MM.1S (cell line): ENCODE measurements at regions not wholly inside any gene's neighbourhood (a gene's known extent, or its start where the extent isn't known, plus 50 kb on each side); places are given as distances from the start of the nearest gene placed in this dataset.

Experiments used
- DNase-seq: peaks from one replicate; pipeline ENCODE4 v3.0.0-alpha.2; 2015
- H2AFZ ChIP-seq: fragments of 300-600 bp; sonication (generic); 2 replicates; pipeline ENCODE4 v1.6.0; 2016; ENCODE audit warnings: antibody characterized with exemption, low read length
- H3F3A ChIP-seq: fragments of 300-600 bp; sonication (generic); 2 replicates; pipeline ENCODE4 v1.6.1; 2016; ENCODE audit warnings: mild to moderate bottlenecking, antibody characterized with exemption, low read length, moderate library complexity, mixed read lengths; ENCODE audit not compliant: insufficient read depth
- H3K27ac ChIP-seq: fragments of 300-600 bp; sonication (generic); 2 replicates; pipeline ENCODE4 v1.5.1; 2016; ENCODE audit warnings: mild to moderate bottlenecking, low read length
- H3K27me3 ChIP-seq: fragments of 300-600 bp; sonication (generic); replicated peaks from 2 replicates; pipeline ENCODE4 v1.6.0; 2016; ENCODE audit warnings: low read length; ENCODE audit not compliant: insufficient read depth
- H3K36me3 ChIP-seq: fragments of 300-600 bp; sonication (generic); replicated peaks from 2 replicates; pipeline ENCODE4 v1.6.1; 2016; ENCODE audit warnings: mild to moderate bottlenecking, low read length, mixed read lengths; ENCODE audit not compliant: insufficient read depth
- H3K4me1 ChIP-seq: fragments of 300-600 bp; sonication (generic); 2 replicates; pipeline ENCODE4 v1.6.1; 2016; ENCODE audit warnings: low read length, mixed read lengths
- H3K4me2 ChIP-seq: fragments of 300-600 bp; sonication (generic); 2 replicates; pipeline ENCODE4 v1.6.0; 2016; ENCODE audit warnings: low read depth, low read length
- H3K4me3 ChIP-seq: fragments of 300-600 bp; sonication (generic); 2 replicates; pipeline ENCODE4 v1.5.1; 2016; ENCODE audit warnings: low read length, mixed read lengths
- H3K79me2 ChIP-seq: fragments of 300-600 bp; sonication (generic); 2 replicates; pipeline ENCODE4 v1.6.1; 2016; ENCODE audit warnings: mixed run types, low read length, mixed read lengths
- H3K9ac ChIP-seq: fragments of 300-600 bp; sonication (generic); 2 replicates; pipeline ENCODE4 v1.6.1; 2016; ENCODE audit warnings: low read length, mixed read lengths
- H3K9me2 ChIP-seq: fragments of 300-600 bp; sonication (generic); replicated peaks from 2 replicates; pipeline ENCODE4 v1.6.1; 2016; ENCODE audit warnings: mild to moderate bottlenecking, low read length, mixed read lengths; ENCODE audit not compliant: insufficient read depth
- H3K9me3 ChIP-seq: fragments of 300-600 bp; sonication (generic); replicated peaks from 2 replicates; pipeline ENCODE4 v1.6.1; 2016; ENCODE audit warnings: mild to moderate bottlenecking, low read length, mixed read lengths; ENCODE audit not compliant: insufficient read depth
- H4K20me1 ChIP-seq: fragments of 300-600 bp; sonication (generic); 2 replicates; pipeline ENCODE4 v1.6.1; 2016; ENCODE audit warnings: mild to moderate bottlenecking, low read length, moderate library complexity, mixed read lengths; ENCODE audit not compliant: insufficient read depth
- CTCF ChIP-seq: fragments of 300-600 bp; sonication (generic); IDR thresholded peaks from 2 replicates; pipeline ENCODE4 v1.5.1; 2016; ENCODE audit warnings: antibody characterized with exemption, low read length, mixed read lengths
- EZH2 ChIP-seq: fragments of 300-600 bp; sonication (generic); optimal IDR thresholded peaks from 2 replicates; pipeline ENCODE3; 2017; ENCODE audit warnings: low read depth, mild to moderate bottlenecking, antibody characterized with exemption, low read length, mixed read lengths
- EZH2phosphoT487 ChIP-seq: fragments of 300-600 bp; sonication (generic); IDR thresholded peaks from 2 replicates; pipeline ENCODE4 v1.6.1; 2018; ENCODE audit warnings: antibody characterized with exemption, low read length

GRCh38 chr12:131589966-131590365 lies 120.9 kb upstream of the SFSWAP start:
- no peaks in the 10 kb centered on the region for H3K79me2 ChIP-seq
- no peaks in the 10 kb centered on the region for H3K9me3 ChIP-seq
- TF ChIP-seq EZH2phosphoT487 (no peak), CTCF (no peak), EZH2 (no peak)
- H3F3A ChIP-seq = no peaks in the 10 kb centered on the region
- H3K4me2 ChIP-seq = no peak overlapping the region
- H3K4me3 ChIP-seq = no peak overlapping the region
- H3K36me3 ChIP-seq = no peaks in the 10 kb centered on the region
- H3K27ac ChIP-seq = no peak overlapping the region
- H3K9me2 ChIP-seq = no peaks in the 10 kb centered on the region
- no peaks in the 10 kb centered on the region for H4K20me1 ChIP-seq
- no peak overlapping the region for H2AFZ ChIP-seq
- H3K27me3 ChIP-seq = no peaks in the 10 kb centered on the region
- DNase-seq = no peak
- H3K4me1 ChIP-seq = no peaks in the 10 kb centered on the region
- H3K9ac ChIP-seq = no peak overlapping the region

GRCh38 chr12:131591136-131591535 lies 119.8 kb upstream of the SFSWAP start:
- H3K4me3 ChIP-seq = no peak overlapping the region
- H4K20me1 ChIP-seq = no peaks in the 10 kb centered on the region
- H3K36me3 ChIP-seq = no peaks in the 10 kb centered on the region
- no peak overlapping the region for H2AFZ ChIP-seq
- H3K9ac ChIP-seq = no peak overlapping the region
- H3K27me3 ChIP-seq = no peaks in the 10 kb centered on the region
- H3K9me2 ChIP-seq = no peaks in the 10 kb centered on the region
- no peak overlapping the region for H3K27ac ChIP-seq
- DNase-seq = no peak
- H3F3A ChIP-seq = no peaks in the 10 kb centered on the region
- no peak for TF ChIP-seq EZH2
- TF ChIP-seq EZH2phosphoT487 = no peak
- no peak for TF ChIP-seq CTCF
- H3K9me3 ChIP-seq = no peaks in the 10 kb centered on the region
- no peaks in the 10 kb centered on the region for H3K4me1 ChIP-seq
- H3K4me2 ChIP-seq = no peak overlapping the region
- no peaks in the 10 kb centered on the region for H3K79me2 ChIP-seq

GRCh38 chr12:131591714-131592709 lies 118.9 kb upstream of the SFSWAP start:
- no peaks in the 10 kb centered on the region for H3K9me3 ChIP-seq
- no peak overlapping the region for H3K4me3 ChIP-seq
- H3K79me2 ChIP-seq = no peaks in the 10 kb centered on the region
- H3K36me3 ChIP-seq = no peaks in the 10 kb centered on the region
- no peaks in the 10 kb centered on the region for H3K9me2 ChIP-seq
- no peaks in the 10 kb centered on the region for H4K20me1 ChIP-seq
- no peaks in the 10 kb centered on the region; the same call in 1 of the 2 replicates for H3K27me3 ChIP-seq
- no peak for TF ChIP-seq EZH2phosphoT487
- no peak for TF ChIP-seq EZH2
- no peak for TF ChIP-seq CTCF
- H3K4me2 ChIP-seq = no peak overlapping the region
- H2AFZ ChIP-seq = no peak overlapping the region
- no peaks in the 10 kb centered on the region for H3F3A ChIP-seq
- no peaks in the 10 kb centered on the region for H3K4me1 ChIP-seq
- no peak overlapping the region for H3K27ac ChIP-seq
- H3K9ac ChIP-seq = no peak overlapping the region
- DNase-seq = no peak
